ENCODE measurements at regions not wholly inside any gene's neighbourhood (a gene's known extent, or its start where the extent isn't known, plus 50 kb on each side); places are given as distances from the start of the nearest gene placed in this dataset.

DNA sequence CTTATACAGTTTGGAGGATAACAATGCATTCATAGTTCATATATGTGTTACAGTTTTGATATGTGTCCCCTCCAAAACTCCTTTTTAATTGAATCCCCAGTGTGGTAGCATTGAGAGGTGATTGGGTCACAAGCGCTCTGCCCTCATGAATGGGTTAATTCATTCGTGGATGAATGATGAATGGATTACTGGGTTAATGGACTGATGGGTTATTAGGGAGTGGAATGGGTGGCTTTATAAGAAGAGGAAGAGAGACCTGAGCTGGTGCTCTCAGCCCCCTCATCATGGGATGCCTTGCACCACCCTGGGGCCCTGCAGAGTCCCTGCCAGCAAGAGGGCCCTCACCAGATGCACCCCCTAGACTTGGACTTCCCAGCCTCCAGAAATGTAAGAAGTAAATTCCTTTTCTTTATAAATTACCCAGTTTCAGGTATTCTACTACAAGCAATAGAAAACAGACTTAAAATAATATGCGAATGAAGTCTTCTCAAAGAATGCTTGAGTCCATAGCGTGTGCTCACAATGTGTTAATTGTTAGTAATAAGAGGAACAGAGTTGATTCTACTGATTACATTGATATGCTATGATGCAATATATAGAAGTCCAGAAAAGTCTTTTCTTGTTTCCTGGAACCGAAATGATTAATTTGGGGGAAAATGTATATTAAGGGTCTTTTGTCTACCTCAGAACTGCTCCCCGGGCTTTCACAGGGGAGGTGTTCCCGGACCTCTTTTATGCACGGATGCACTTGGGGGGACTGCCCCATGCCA lies 190.2 kb downstream of the ERCC6L2 start:
- H3K4me2 ChIP-seq (ENCODE audit: low read length), result no peak overlapping the region
- H3K79me2 ChIP-seq, result no peaks in the 10 kb centered on the region
- H3K27me3 ChIP-seq (ENCODE audit: control insufficient read depth, insufficient read depth, low read length), result no peaks in the 10 kb centered on the region
- no peaks in the 10 kb centered on the region for H3K36me3 ChIP-seq (ENCODE audit: control insufficient read depth, insufficient read depth, low read length)
- no peak overlapping the region for H3K9ac ChIP-seq
- H3K27ac ChIP-seq, result no peak overlapping the region
- TF ChIP-seq, protein P1, sequence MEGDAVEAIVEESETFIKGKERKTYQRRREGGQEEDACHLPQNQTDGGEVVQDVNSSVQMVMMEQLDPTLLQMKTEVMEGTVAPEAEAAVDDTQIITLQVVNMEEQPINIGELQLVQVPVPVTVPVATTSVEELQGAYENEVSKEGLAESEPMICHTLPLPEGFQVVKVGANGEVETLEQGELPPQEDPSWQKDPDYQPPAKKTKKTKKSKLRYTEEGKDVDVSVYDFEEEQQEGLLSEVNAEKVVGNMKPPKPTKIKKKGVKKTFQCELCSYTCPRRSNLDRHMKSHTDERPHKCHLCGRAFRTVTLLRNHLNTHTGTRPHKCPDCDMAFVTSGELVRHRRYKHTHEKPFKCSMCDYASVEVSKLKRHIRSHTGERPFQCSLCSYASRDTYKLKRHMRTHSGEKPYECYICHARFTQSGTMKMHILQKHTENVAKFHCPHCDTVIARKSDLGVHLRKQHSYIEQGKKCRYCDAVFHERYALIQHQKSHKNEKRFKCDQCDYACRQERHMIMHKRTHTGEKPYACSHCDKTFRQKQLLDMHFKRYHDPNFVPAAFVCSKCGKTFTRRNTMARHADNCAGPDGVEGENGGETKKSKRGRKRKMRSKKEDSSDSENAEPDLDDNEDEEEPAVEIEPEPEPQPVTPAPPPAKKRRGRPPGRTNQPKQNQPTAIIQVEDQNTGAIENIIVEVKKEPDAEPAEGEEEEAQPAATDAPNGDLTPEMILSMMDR (IDR thresholded peaks at IDR 0.05), result no peak
- no peaks in the 10 kb centered on the region for H3K4me1 ChIP-seq
- no peaks in the 10 kb centered on the region for H3K9me3 ChIP-seq (ENCODE audit: control insufficient read depth, low read length)
- H2AFZ ChIP-seq, result no peak overlapping the region
- no peak overlapping the region for H3K4me3 ChIP-seq (ENCODE audit: low read depth, low read length)

DNA sequence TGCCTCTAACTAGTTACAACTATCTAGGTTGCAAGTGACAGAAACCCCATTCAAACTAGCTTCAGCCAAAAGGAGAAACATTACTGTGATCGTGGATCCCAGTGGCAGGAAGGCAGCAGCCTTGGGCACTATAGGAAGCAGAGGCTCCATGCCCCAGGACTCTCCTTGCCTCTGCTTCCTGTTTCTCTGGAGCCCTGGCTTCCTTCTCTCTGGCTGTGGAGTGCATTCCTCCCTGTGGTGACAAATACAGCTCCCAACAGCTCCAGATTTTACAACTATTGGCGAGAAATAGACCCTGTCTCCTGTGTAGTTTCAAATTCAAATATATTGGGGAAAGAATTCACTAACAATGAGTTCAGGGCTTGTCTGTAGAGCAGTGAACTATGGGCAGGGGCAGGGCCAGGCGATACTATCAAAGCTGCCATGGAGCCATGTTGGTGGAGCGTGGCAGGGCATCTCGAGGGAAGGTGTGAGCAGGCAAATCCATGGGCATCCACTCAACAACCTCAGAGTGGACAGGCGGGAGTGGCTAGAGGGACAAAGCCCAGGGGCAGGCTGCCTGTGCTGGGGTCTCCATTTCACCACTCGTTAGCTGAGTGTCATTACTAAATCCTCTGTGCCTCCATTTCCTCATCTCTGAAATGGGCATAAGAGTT lies 189.5 kb downstream of the ERCC6L2 start:
- Histone ChIP-seq H3K4me1 (no peaks in the 10 kb centered on the region), H2AFZ (no peak overlapping the region), H3K27ac (no peak overlapping the region), H3K9me3 (ENCODE audit: control insufficient read depth, low read length) (no peaks in the 10 kb centered on the region), H3K79me2 (no peaks in the 10 kb centered on the region), H3K4me3 (ENCODE audit: low read depth, low read length) (no peak overlapping the region), H3K9ac (no peak overlapping the region), H3K36me3 (ENCODE audit: control insufficient read depth, insufficient read depth, low read length) (no peaks in the 10 kb centered on the region), H3K4me2 (ENCODE audit: low read length) (no peak overlapping the region), H3K27me3 (ENCODE audit: control insufficient read depth, insufficient read depth, low read length) (no peaks in the 10 kb centered on the region)
- TF ChIP-seq, protein P1 (IDR thresholded peaks at IDR 0.05), result no peak

DNA sequence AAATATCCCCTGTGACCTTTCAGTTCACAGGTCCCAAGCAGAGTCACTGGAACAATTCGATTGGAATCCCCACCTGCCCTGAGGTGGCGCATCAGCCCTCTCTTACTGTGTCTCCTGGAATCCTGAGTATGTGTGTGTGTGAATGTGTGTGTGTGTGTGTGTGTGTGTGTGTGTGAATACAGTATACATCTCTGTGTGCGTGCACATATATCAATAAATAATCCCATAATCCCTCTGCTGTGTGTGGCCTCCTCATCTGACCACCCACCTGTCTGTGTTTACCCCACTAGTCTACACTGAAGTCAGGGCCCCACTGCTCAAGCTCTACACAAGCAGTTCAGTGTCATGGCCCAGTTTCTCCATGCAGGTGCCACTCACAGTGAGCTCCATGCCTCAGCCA lies 187.4 kb downstream of the ERCC6L2 start:
- Histone ChIP-seq H3K27ac (no peak overlapping the region), H3K79me2 (no peaks in the 10 kb centered on the region), H3K9ac (no peak overlapping the region), H3K36me3 (ENCODE audit: control insufficient read depth, insufficient read depth, low read length) (no peaks in the 10 kb centered on the region), H3K4me3 (ENCODE audit: low read depth, low read length) (no peak overlapping the region), H3K27me3 (ENCODE audit: control insufficient read depth, insufficient read depth, low read length) (no peaks in the 10 kb centered on the region), H3K4me1 (no peaks in the 10 kb centered on the region), H3K9me3 (ENCODE audit: control insufficient read depth, low read length) (no peaks in the 10 kb centered on the region), H3K4me2 (ENCODE audit: low read length) (no peak overlapping the region), H2AFZ (no peak overlapping the region)
- TF ChIP-seq, protein P1 (IDR thresholded peaks at IDR 0.05), result no peak

DNA sequence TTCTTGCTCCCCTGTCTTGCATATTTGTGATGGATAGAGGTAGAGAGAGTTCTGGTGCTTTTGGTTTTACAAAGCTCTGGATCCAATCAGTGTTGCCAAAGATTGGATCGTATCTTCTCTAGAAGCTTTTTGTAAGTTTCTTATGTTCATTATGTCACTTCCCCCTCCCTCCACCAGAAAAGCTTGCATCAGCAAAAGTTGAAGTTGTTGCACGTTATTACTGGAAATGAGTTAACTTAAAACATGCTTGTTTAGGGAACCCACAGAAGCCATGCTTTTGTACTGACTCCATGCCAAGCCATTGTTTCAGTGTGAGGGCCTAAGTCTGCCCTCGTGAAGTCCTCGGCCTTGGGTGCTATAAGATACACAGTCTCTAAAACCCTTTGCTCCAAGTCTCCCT lies 186.5 kb downstream of the ERCC6L2 start:
- H3K4me2 ChIP-seq (ENCODE audit: low read length), result no peak overlapping the region
- TF ChIP-seq, protein P1 (IDR thresholded peaks at IDR 0.05), result no peak
- H3K27ac ChIP-seq, result no peak overlapping the region
- H3K27me3 ChIP-seq (ENCODE audit: control insufficient read depth, insufficient read depth, low read length), result no peaks in the 10 kb centered on the region
- no peak overlapping the region for H3K9ac ChIP-seq
- no peaks in the 10 kb centered on the region for H3K79me2 ChIP-seq
- H3K9me3 ChIP-seq (ENCODE audit: control insufficient read depth, low read length), result no peaks in the 10 kb centered on the region
- H3K4me3 ChIP-seq (ENCODE audit: low read depth, low read length), result no peak overlapping the region
- no peaks in the 10 kb centered on the region for H3K4me1 ChIP-seq
- no peak overlapping the region for H2AFZ ChIP-seq
- H3K36me3 ChIP-seq (ENCODE audit: control insufficient read depth, insufficient read depth, low read length), result no peaks in the 10 kb centered on the region
